ENCODE measurements at regions not wholly inside any gene's neighbourhood (a gene's known extent, or its start where the extent isn't known, plus 50 kb on each side); places are given as distances from the start of the nearest gene placed in this dataset.

GRCh38 chr2:237033536-237034060, 52.1 kb upstream of the COPS8 start:
- H3K9me3 ChIP-seq (ENCODE audit: insufficient read depth, low read depth): no peaks in the 10 kb centered on the region
- POLR2A ChIA-PET (ENCODE audit: unreplicated experiment): interaction anchor here (0.6 kb wide), 1 partner anchor 750 kb away, joined by 3 read pairs; no protein-coding TSS in a partner anchor
- no peaks in the 10 kb centered on the region for H3K9me2 ChIP-seq (ENCODE audit: insufficient read depth)
- no peak overlapping the region for H3K4me2 ChIP-seq
- no TSS peak for BruUV-seq (replicated peaks)
- H3K36me3 ChIP-seq (ENCODE audit: low read depth): no peaks in the 10 kb centered on the region
- no peaks in the 10 kb centered on the region for H3K79me2 ChIP-seq (ENCODE audit: low read depth)
- TF ChIP-seq EZH2 (IDR thresholded peaks at IDR 0.05; ENCODE audit: low read depth): no peak
- TF ChIP-seq CTCF (conservative IDR thresholded peaks at IDR 0.05): no peak
- H4K20me1 ChIP-seq (ENCODE audit: insufficient read depth): peaks cover 4% of the 10 kb centered on the region; the same call in 1 of the 2 replicates
- no peaks in the 10 kb centered on the region for H3F3A ChIP-seq (ENCODE audit: insufficient read depth, low read depth)
- H3K4me1 ChIP-seq (replicated peaks; ENCODE audit: insufficient read depth): no peaks in the 10 kb centered on the region
- H3K4me3 ChIP-seq: no peak overlapping the region
- intact Hi-C loops (cut with micrococcal nuclease; ENCODE audit: unreplicated experiment): no loop called here
- H3K27ac ChIP-seq: no peak overlapping the region
- no peak overlapping the region for H2AFZ ChIP-seq
- CTCF ChIA-PET: no interaction called here
- no peak for DNase-seq
- H3K27me3 ChIP-seq (ENCODE audit: insufficient read depth, low read depth): peaks cover 61% of the 10 kb centered on the region

GRCh38 chr2:237035781-237036475, 49.8 kb upstream of the COPS8 start:
- H2AFZ ChIP-seq: no peak overlapping the region
- intact Hi-C loops (cut with micrococcal nuclease; ENCODE audit: unreplicated experiment): no loop called here
- H3K27me3 ChIP-seq (ENCODE audit: insufficient read depth, low read depth): peaks cover 81% of the 10 kb centered on the region
- no peaks in the 10 kb centered on the region for H3K79me2 ChIP-seq (ENCODE audit: low read depth)
- ChIA-PET CTCF (no interaction called here), POLR2A (ENCODE audit: unreplicated experiment) (no interaction called here)
- TF ChIP-seq CTCF (conservative IDR thresholded peaks at IDR 0.05) (no peak), EZH2 (IDR thresholded peaks at IDR 0.05; ENCODE audit: low read depth) (no peak)
- H3K27ac ChIP-seq: no peak overlapping the region
- no TSS peak for BruUV-seq (replicated peaks)
- DNase-seq: no peak
- no peaks in the 10 kb centered on the region for H3K4me1 ChIP-seq (replicated peaks; ENCODE audit: insufficient read depth)
- no peaks in the 10 kb centered on the region for H3F3A ChIP-seq (ENCODE audit: insufficient read depth, low read depth)
- no peaks in the 10 kb centered on the region for H3K9me3 ChIP-seq (ENCODE audit: insufficient read depth, low read depth)
- H3K4me2 ChIP-seq: no peak overlapping the region
- H3K9me2 ChIP-seq (ENCODE audit: insufficient read depth): no peaks in the 10 kb centered on the region
- H3K36me3 ChIP-seq (ENCODE audit: low read depth): no peaks in the 10 kb centered on the region
- peaks cover 4% of the 10 kb centered on the region; the same call in 1 of the 2 replicates for H4K20me1 ChIP-seq (ENCODE audit: insufficient read depth)
- H3K4me3 ChIP-seq: no peak overlapping the region
